Brain microvascular endothelial cell (primary cell): ENCODE measurements at regions not wholly inside any gene's neighbourhood (a gene's known extent, or its start where the extent isn't known, plus 50 kb on each side); places are given as distances from the start of the nearest gene placed in this dataset.

Experiments used
- DNase-seq: peaks from one replicate; pipeline ENCODE4 v3.0.0-alpha.2; 2020
- H3K27ac ChIP-seq: fragments of 250-450 bp; sonication (Bioruptor Pico); 2 replicates; pipeline ENCODE4 v1.5.1; 2020; ENCODE audit warnings: mild to moderate bottlenecking, moderate library complexity
- H3K27me3 ChIP-seq: fragments of 250-450 bp; sonication (Bioruptor Pico); replicated peaks from 2 replicates; pipeline ENCODE4 v1.5.1; 2020; ENCODE audit warnings: mild to moderate bottlenecking
- H3K36me3 ChIP-seq: fragments of 250-450 bp; sonication (Bioruptor Pico); replicated peaks from 2 replicates; pipeline ENCODE4 v1.5.1; 2020; ENCODE audit warnings: mild to moderate bottlenecking
- H3K4me3 ChIP-seq: 2 replicates; pipeline ENCODE4 v1.5.1; 2011; ENCODE audit warnings: low read depth, mild to moderate bottlenecking, control low read depth, low read length, moderate library complexity
- in situ Hi-C: cut with HindIII; loops from 2 replicates; pipeline ENCODE4 v1.10.0; 2017; ENCODE audit warnings: low sequenced_read_pairs, low pct_ligation_motif_present
- TF ChIP-seq, protein P1 (sequence below): IDR thresholded peaks from 2 replicates; pipeline ENCODE4 v1.5.1; 2011; ENCODE audit warnings: low read depth, mild to moderate bottlenecking, moderate library complexity, low read length, control low read depth, inconsistent platforms; ENCODE audit errors: missing control alignments

DNA sequence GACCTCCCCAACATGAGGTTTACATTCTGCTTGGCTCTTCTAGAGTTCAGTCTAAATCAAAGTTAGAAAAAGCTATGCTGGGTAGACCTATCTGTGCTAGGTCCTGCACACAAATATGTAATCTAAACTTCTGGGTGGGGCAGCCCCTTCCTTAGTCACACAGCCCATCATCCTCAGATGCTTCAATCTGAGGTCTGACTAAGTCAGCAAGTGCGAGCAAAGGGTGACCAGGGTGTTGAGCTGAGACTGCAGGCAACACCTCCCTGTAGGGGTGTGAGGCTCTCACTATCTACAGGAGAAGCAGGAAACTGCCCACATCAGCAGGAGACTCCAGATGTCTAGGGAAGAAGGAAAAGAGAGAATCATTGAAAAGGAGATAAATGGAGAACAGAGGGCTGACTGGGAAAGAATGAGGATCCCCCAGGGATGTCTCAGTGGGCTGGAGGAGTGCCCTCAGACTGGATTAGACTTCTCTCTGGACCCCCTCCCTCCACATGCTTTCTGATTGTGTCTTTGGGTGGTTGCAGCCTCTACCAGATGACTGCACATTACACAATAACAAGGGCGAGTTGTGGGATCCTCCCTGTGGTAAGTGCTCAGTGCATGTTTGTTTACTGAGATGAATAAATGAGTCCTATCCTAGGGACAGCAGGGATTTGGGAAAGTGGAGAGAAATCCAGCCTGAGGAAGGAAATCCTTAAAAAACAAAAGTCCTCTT lies 266.2 kb upstream of the PLET1 start:
- Histone ChIP-seq H3K36me3 (no peaks in the 10 kb centered on the region), H3K4me3 (no peak overlapping the region), H3K27me3 (no peaks in the 10 kb centered on the region), H3K27ac (no peak overlapping the region)
- TF ChIP-seq, protein P1, sequence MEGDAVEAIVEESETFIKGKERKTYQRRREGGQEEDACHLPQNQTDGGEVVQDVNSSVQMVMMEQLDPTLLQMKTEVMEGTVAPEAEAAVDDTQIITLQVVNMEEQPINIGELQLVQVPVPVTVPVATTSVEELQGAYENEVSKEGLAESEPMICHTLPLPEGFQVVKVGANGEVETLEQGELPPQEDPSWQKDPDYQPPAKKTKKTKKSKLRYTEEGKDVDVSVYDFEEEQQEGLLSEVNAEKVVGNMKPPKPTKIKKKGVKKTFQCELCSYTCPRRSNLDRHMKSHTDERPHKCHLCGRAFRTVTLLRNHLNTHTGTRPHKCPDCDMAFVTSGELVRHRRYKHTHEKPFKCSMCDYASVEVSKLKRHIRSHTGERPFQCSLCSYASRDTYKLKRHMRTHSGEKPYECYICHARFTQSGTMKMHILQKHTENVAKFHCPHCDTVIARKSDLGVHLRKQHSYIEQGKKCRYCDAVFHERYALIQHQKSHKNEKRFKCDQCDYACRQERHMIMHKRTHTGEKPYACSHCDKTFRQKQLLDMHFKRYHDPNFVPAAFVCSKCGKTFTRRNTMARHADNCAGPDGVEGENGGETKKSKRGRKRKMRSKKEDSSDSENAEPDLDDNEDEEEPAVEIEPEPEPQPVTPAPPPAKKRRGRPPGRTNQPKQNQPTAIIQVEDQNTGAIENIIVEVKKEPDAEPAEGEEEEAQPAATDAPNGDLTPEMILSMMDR = no peak
- in situ Hi-C loops = no loop called here
- no peak for DNase-seq

DNA sequence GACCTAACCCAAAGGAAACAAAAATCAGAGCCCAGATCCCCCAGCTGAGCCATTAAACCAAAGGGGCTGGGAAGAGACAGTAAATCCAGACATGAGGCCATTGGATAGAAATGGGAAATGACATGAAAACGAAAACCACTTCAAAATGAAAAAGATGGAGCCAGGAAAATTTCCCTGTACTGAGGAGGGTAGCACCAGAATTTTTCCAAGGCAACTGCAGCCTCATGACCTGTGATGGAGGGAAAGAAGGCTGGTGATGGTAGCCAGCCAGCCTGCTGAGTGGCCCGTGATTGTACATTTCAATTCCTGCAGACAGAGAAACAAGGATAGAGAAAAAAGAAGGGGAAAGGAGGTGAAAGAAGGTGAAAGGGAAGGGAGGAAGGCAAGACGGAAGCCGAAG lies 268.4 kb upstream of the PLET1 start:
- TF ChIP-seq, protein P1 = no peak

DNA sequence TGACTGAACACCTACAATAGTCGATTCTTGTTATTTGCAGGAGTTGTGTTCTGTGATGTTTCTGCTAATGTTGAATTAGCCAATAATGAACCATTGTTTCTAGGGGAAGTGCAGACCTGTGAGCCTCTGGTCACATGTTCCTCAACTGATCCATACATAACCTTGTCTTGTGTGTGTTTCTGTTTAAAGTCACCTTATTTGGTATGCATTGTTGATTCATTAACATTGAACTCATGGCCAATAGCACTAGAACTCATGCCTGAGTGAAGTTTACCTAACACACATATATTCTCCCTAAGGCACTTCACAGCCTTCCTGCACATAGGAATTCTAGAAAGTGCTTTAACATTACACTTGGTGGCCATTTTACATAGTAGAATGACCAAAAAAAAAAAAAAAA lies 271.8 kb upstream of the PLET1 start:
- Histone ChIP-seq H3K27me3 (no peaks in the 10 kb centered on the region), H3K36me3 (no peaks in the 10 kb centered on the region), H3K4me3 (no peak overlapping the region), H3K27ac (no peak overlapping the region)
- no peak for DNase-seq
- in situ Hi-C loops = no loop called here
- TF ChIP-seq, protein P1 = no peak

More for the DNA sequence above, 268.4 kb upstream of the PLET1 start:
- no peak for DNase-seq
- Histone ChIP-seq H3K27ac (no peak overlapping the region), H3K4me3 (no peak overlapping the region), H3K27me3 (no peaks in the 10 kb centered on the region), H3K36me3 (no peaks in the 10 kb centered on the region)
- in situ Hi-C loops = no loop called here

DNA sequence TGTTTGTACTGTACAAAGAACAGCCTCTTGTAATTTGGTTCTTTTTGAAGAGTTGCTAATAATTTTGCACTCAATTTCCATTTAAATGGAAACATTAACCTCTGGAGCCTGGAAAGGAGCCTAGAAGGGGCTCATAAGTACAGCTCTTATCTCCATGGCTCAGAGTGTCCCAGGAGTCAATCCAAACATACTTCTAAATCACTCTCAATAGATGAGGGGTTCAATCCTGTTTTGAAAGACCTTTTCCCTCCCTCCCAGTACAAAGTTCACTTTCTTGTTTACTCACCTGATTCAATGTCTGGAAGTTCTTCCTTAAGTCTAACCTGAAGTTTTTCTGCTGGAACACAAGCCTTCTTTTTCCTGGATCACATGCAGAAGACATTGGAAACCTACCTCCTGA lies 273.0 kb upstream of the PLET1 start:
- no peak overlapping the region for H3K27ac ChIP-seq
- no peaks in the 10 kb centered on the region for H3K27me3 ChIP-seq
- TF ChIP-seq, protein P1 = no peak
- H3K4me3 ChIP-seq = no peak overlapping the region
- DNase-seq = no peak
- no peaks in the 10 kb centered on the region for H3K36me3 ChIP-seq
- in situ Hi-C loops = no loop called here

DNA sequence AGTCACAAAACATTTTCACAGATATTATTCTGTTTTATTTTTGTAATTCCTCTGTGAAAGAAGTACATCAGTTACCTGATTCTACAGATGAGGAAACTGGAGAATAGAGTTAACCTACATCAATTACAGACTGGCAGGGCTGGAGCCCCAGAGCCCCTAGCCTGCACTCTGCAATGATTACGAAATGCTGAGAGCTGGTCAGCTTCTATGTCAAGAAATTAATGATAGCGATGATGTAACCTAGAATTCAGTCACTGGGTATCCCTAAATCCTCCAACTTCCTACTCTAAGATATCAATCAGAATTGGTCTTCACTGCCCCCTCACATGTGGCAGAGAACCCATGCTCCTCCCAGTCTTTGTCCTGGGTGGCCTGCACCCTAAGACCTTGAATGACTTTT lies 273.5 kb upstream of the PLET1 start:
- Histone ChIP-seq H3K4me3 (no peak overlapping the region), H3K27me3 (no peaks in the 10 kb centered on the region), H3K27ac (no peak overlapping the region), H3K36me3 (no peaks in the 10 kb centered on the region)
- TF ChIP-seq, protein P1 = no peak
- no peak for DNase-seq
- in situ Hi-C loops = no loop called here

DNA sequence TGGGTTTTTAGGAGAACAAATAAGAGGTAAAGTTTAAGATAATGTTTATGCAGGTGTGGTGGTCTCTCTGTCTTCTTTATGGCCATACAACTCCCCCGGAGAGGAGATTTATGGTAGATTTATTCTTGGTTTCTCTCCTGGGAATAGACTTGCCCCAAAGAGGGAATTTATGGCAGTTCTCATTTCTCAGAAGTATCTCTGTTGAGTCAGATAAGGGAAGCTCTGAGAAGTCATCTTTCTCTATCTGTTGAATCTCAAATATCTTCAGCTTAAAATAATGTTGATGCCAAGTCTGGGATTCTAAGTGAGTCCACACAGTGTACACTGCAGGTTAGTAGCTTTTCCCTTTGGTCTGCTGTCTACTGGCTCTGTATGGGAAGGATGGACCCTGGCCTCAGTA lies 276.4 kb upstream of the PLET1 start:
- no peak overlapping the region for H3K27ac ChIP-seq

More for the DNA sequence above, 276.4 kb upstream of the PLET1 start:
- DNase-seq = no peak
- in situ Hi-C loops = no loop called here
- TF ChIP-seq, protein P1 = no peak
- Histone ChIP-seq H3K36me3 (no peaks in the 10 kb centered on the region), H3K27me3 (no peaks in the 10 kb centered on the region), H3K4me3 (no peak overlapping the region)
